GM12878 (cell line): ENCODE measurements at regions not wholly inside any gene's neighbourhood (a gene's known extent, or its start where the extent isn't known, plus 50 kb on each side); places are given as distances from the start of the nearest gene placed in this dataset.

Experiments
- ATAC-seq: fragments of 200-7000 bp; cut with Tn5 transposase; 3 replicates; pipeline ENCODE4 v1.9.1; 2020; ENCODE audit warnings: mild to moderate bottlenecking, moderate library complexity
- BruUV-seq: library from RNA; stranded (reverse); fragments of 400-500 nt; replicated peaks from 2 replicates; lab custom pipeline; 2021; lab: Mats Ljungman, UMichigan
- CTCF ChIA-PET: fragments of 300-600 bp; sonication (Branson Sonifier 250); formaldehyde crosslinking; extraction: SDS; loops from one replicate; lab custom pipeline; 2021; ENCODE audit warnings: inconsistent platforms; lab: Yijun Ruan, JAX
- POLR2A ChIA-PET: fragments of 350-600 bp; formaldehyde crosslinking; extraction: SDS; loops from one replicate; lab custom pipeline; 2021; ENCODE audit warnings: inconsistent platforms; lab: Charles Lee
- RAD21 ChIA-PET: fragments of 300-600 bp; sonication (Branson Sonifier 250); formaldehyde crosslinking; loops from one replicate; lab custom pipeline; 2023; ENCODE audit warnings: antibody characterized with exemption; ENCODE audit not compliant: unreplicated experiment; lab: Charles Lee
- SMC1A ChIA-PET: fragments of 300-600 bp; sonication (Branson Sonifier 250); formaldehyde crosslinking; loops from one replicate; lab custom pipeline; 2023; ENCODE audit not compliant: unreplicated experiment, uncharacterized antibody; lab: Charles Lee
- DNase-seq: peaks from one replicate; pipeline ENCODE4 v3.0.0-alpha.2; 2011; ENCODE audit warnings: low read depth, low spot score
- FAIRE-seq: peaks from 3 replicates; lab custom pipeline; 2011; peaks lifted over from hg19 to GRCh38; lab: Jason Lieb, UNC
- H2AFZ ChIP-seq: 2 replicates; pipeline ENCODE4 v1.6.0; 2011; ENCODE audit warnings: low read depth, low read length, control low read depth; ENCODE audit not compliant: control insufficient read depth
- H3K27ac ChIP-seq: 2 replicates; pipeline ENCODE4 v1.5.1; 2011; ENCODE audit warnings: control low read depth; ENCODE audit not compliant: control insufficient read depth, insufficient read depth
- H3K27me3 ChIP-seq, 2 experiments: replicated peaks in 1 of 2; 2 replicates each; pipeline versions ENCODE4 v1.6.0 to v1.6.1; 2011; ENCODE audit warnings: low read length in 1 of 2; ENCODE audit not compliant: control insufficient read depth in 2 of 2, insufficient read depth in 2 of 2
- H3K36me3 ChIP-seq, 2 experiments: 2 replicates each; pipeline ENCODE4 v1.5.1; 2011; ENCODE audit warnings: low read length in 1 of 2; ENCODE audit not compliant: control insufficient read depth in 2 of 2, insufficient read depth in 2 of 2
- H3K4me1 ChIP-seq: 2 replicates; pipeline ENCODE4 v1.6.1; 2011; ENCODE audit warnings: mild to moderate bottlenecking, low read length, moderate library complexity, mixed read lengths; ENCODE audit not compliant: control insufficient read depth, insufficient read depth
- H3K4me2 ChIP-seq: 2 replicates; pipeline ENCODE4 v1.6.0; 2011; ENCODE audit warnings: control low read depth; ENCODE audit not compliant: control insufficient read depth, insufficient read depth
- H3K4me3 ChIP-seq: fragments of 200-600 bp; sonication (generic); 2 replicates; pipeline ENCODE4 v1.5.1; 2016
- H3K79me2 ChIP-seq: 2 replicates; pipeline ENCODE4 v1.6.0; 2011; ENCODE audit warnings: low read length; ENCODE audit not compliant: control insufficient read depth, insufficient read depth
- H3K9ac ChIP-seq: 2 replicates; pipeline ENCODE4 v1.8.0; 2011; ENCODE audit warnings: low read length, control low read depth, mixed read lengths; ENCODE audit not compliant: control insufficient read depth, insufficient read depth
- H3K9me3 ChIP-seq: replicated peaks from 3 replicates; pipeline ENCODE4 v1.5.1; 2011; ENCODE audit warnings: mild to moderate bottlenecking, low read length; ENCODE audit not compliant: control insufficient read depth, insufficient read depth
- H4K20me1 ChIP-seq: 2 replicates; pipeline ENCODE4 v1.6.0; 2011; ENCODE audit not compliant: control insufficient read depth, insufficient read depth
- CHD1 ChIP-seq: IDR thresholded peaks from 2 replicates; pipeline ENCODE4 v1.6.1; 2012; ENCODE audit warnings: low read depth, low read length, improper control_type of control experiment
- EGR1 ChIP-seq, 2 experiments: IDR thresholded peaks; 1 replicate in 1 of 2; 2 replicates in 1 of 2; pipeline ENCODE4 v1.6.1; 2011 to 2012; ENCODE audit warnings: low read depth in 2 of 2, low read length in 2 of 2, borderline replicate concordance in 1 of 2, mild to moderate bottlenecking in 1 of 2, moderate library complexity in 1 of 2
- LARP7 ChIP-seq: fragments of 450-650 bp; IDR thresholded peaks from 2 replicates; pipeline ENCODE4 v1.6.1; 2017; ENCODE audit warnings: mild to moderate bottlenecking
- MEF2A ChIP-seq: IDR thresholded peaks from 2 replicates; pipeline ENCODE4 v1.6.1; 2011; ENCODE audit warnings: low read depth, mild to moderate bottlenecking, low read length, moderate library complexity; ENCODE audit not compliant: insufficient read depth
- NFXL1 ChIP-seq: fragments of 450-650 bp; IDR thresholded peaks from 2 replicates; pipeline ENCODE4 v1.6.1; 2017; ENCODE audit warnings: antibody characterized with exemption, mild to moderate bottlenecking, borderline replicate concordance
- NR2C2 ChIP-seq: IDR thresholded peaks from 2 replicates; pipeline ENCODE4 v1.6.1; 2011; ENCODE audit warnings: borderline replicate concordance, low read depth; ENCODE audit not compliant: control insufficient read depth, insufficient read length
- NR2F1 ChIP-seq: fragments of 450-650 bp; conservative IDR thresholded peaks from 2 replicates; pipeline ENCODE4 v1.6.1; 2017; ENCODE audit warnings: mild to moderate bottlenecking
- PBX3 ChIP-seq: IDR thresholded peaks from 2 replicates; pipeline ENCODE4 v1.6.1; 2011; ENCODE audit warnings: mild to moderate bottlenecking, low read depth, low read length, moderate library complexity; ENCODE audit not compliant: insufficient replicate concordance
- SIX5 ChIP-seq: IDR thresholded peaks from 2 replicates; pipeline ENCODE4 v1.6.1; 2011; ENCODE audit warnings: mild to moderate bottlenecking, low read depth, low read length, moderate library complexity; ENCODE audit not compliant: severe bottlenecking
- STAT3 ChIP-seq: IDR thresholded peaks from 2 replicates; pipeline ENCODE4 v1.6.1; 2011; ENCODE audit warnings: low read depth, low read length, improper control_type of control experiment
- TAF1 ChIP-seq: IDR thresholded peaks from 2 replicates; pipeline ENCODE4 v1.6.1; 2011; ENCODE audit warnings: mild to moderate bottlenecking, low read depth, low read length, borderline replicate concordance
- ZNF207 ChIP-seq: fragments of 450-650 bp; IDR thresholded peaks from 2 replicates; pipeline ENCODE4 v1.6.1; 2014; ENCODE audit warnings: antibody characterized with exemption, mild to moderate bottlenecking, borderline replicate concordance
- in situ Hi-C: fragments of 300-500 bp; cut with MboI; formaldehyde crosslinking; loops from 9 replicates; pipeline ENCODE4 v1.14.3; 2018; ENCODE audit warnings: mixed read lengths
- intact Hi-C: fragments of 100-400 bp; cut with micrococcal nuclease; formaldehyde crosslinking; loops from one replicate; pipeline ENCODE4 v1.14.2; 2022; ENCODE audit not compliant: unreplicated experiment

- TF ChIP-seq NR2C2: no peak
- no peak for TF ChIP-seq NR2F1
- no peak for TF ChIP-seq CHD1
- TF ChIP-seq LARP7: no peak
- TF ChIP-seq PBX3: no peak
- no peak for TF ChIP-seq SIX5
- TF ChIP-seq STAT3: no peak
- no peak for TF ChIP-seq TAF1
Measured at GRCh38 chr5:122680623-122681350, 94.1 kb upstream of the SNX2 start (continued).

GRCh38 chr5:122683631-122684030, 91.2 kb upstream of the SNX2 start:
- H3K4me1 ChIP-seq: no peaks in the 10 kb centered on the region
- FAIRE-seq (peak; percentile 54), DNase-seq (no peak), ATAC-seq (no peak)
- BruUV-seq: no TSS peak
- in situ Hi-C loops (no loop called here), intact Hi-C loops (no loop called here)
- no peaks in the 10 kb centered on the region for H4K20me1 ChIP-seq
- H3K79me2 ChIP-seq: no peaks in the 10 kb centered on the region
- no peak overlapping the region for H3K9ac ChIP-seq
- H2AFZ ChIP-seq: no peak overlapping the region
- ChIA-PET CTCF (interaction anchor here (0.6 kb wide), 1 partner anchor 334 kb away, joined by 3 read pairs; no protein-coding TSS in a partner anchor), SMC1A (no interaction called here), POLR2A (no interaction called here), RAD21 (no interaction called here)
- no peaks in the 10 kb centered on the region for H3K36me3 ChIP-seq
- TF ChIP-seq EGR1 (IDR thresholded peaks at IDR 0.05; ENCODE audit: borderline replicate concordance in 1 of 2, low read depth in 2 of 2, low read length in 2 of 2) (no peak), ZNF207 (no peak), MEF2A (no peak), NFXL1 (no peak)
- no peaks in the 10 kb centered on the region for H3K9me3 ChIP-seq
- no peak overlapping the region for H3K27ac ChIP-seq
- H3K4me2 ChIP-seq: no peak overlapping the region
- no peaks in the 10 kb centered on the region for H3K27me3 ChIP-seq
- H3K4me3 ChIP-seq: no peak overlapping the region
